Esophagus muscularis mucosa (tissue), 4 donors: ENCODE measurements at regions not wholly inside any gene's neighbourhood (a gene's known extent, or its start where the extent isn't known, plus 50 kb on each side); places are given as distances from the start of the nearest gene placed in this dataset.

ENCODE experiments used
- CTCF ChIP-seq, 3 experiments: fragments of 200-600 bp in 2 of 3; fragments of 450-650 bp in 1 of 3; sonication (generic) in 2 of 3; IDR thresholded peaks; one replicate each; pipeline ENCODE4 v1.5.1; 2017 to 2019; ENCODE audit warnings: antibody characterized with exemption in 3 of 3, mild to moderate bottlenecking in 2 of 3, moderate library complexity in 1 of 3
- EP300 ChIP-seq: sonication (generic); formaldehyde crosslinking; IDR thresholded peaks from one replicate; pipeline ENCODE4 v1.6.1; 2017; ENCODE audit warnings: antibody characterized with exemption
- POLR2AphosphoS5 ChIP-seq, 2 donors: sonication (generic); formaldehyde crosslinking; IDR thresholded peaks; one replicate each; pipeline ENCODE4 v1.6.1; 2017; ENCODE audit warnings: antibody characterized with exemption in 2 of 2

GRCh38 chr9:42378418-42378815 lies 195.0 kb downstream of the SPATA31A6 start:
- TF ChIP-seq EP300 (no peak), CTCF (IDR thresholded peaks at IDR 0.05) (no peak), POLR2AphosphoS5 (IDR thresholded peaks at IDR 0.05) (no peak)
